HCT116 (cell line): ENCODE measurements at regions not wholly inside any gene's neighbourhood (a gene's known extent, or its start where the extent isn't known, plus 50 kb on each side); places are given as distances from the start of the nearest gene placed in this dataset.

ENCODE experiments used
- ATAC-seq: fragments of 200-7000 bp; cut with Tn5 transposase; 2 replicates; pipeline ENCODE4 v1.9.1; 2020; ENCODE audit warnings: mild to moderate bottlenecking, moderate library complexity
- BruUV-seq: library from RNA; stranded (reverse); fragments of 400-500 nt; replicated peaks from 2 replicates; lab custom pipeline; 2021; lab: Mats Ljungman, UMichigan
- CTCF ChIA-PET: fragments of 300-600 bp; sonication (Branson Sonifier 250); formaldehyde crosslinking; loops from one replicate; lab custom pipeline; 2021; ENCODE audit warnings: antibody characterized with exemption; lab: Charles Lee
- POLR2A ChIA-PET: fragments of 300-600, 350-600 bp; sonication (Branson Sonifier 250); formaldehyde crosslinking; loops from one replicate; lab custom pipeline; 2021; ENCODE audit warnings: antibody characterized with exemption; lab: Charles Lee
- RAD21 ChIA-PET, 2 experiments: fragments of 300-600 bp; sonication (Branson Sonifier 250); formaldehyde crosslinking; loops; one replicate each; lab custom pipeline; 2023; ENCODE audit warnings: low total read pairs in 2 of 2; ENCODE audit not compliant: uncharacterized antibody in 2 of 2, unreplicated experiment in 2 of 2, low non-redundant PET in 1 of 2; lab: Charles Lee
- DNase-seq: peaks from one replicate; pipeline ENCODE4 v3.0.0-alpha.2; 2010; ENCODE audit warnings: low read depth, low spot score
- H2AFZ ChIP-seq: fragments of 200-600 bp; shearing (Covaris generic), sonication (generic); 2 replicates; pipeline ENCODE4 v1.6.1; 2017; ENCODE audit warnings: low read depth, mixed run types, mixed read lengths, antibody characterized with exemption, low read length; ENCODE audit not compliant: poor library complexity, severe bottlenecking
- H3K27ac ChIP-seq: 2 replicates; pipeline ENCODE4 v1.5.1; 2012; ENCODE audit warnings: low read depth, low read length
- H3K27me3 ChIP-seq: fragments of 200-600 bp; sonication (generic); 2 replicates; pipeline ENCODE4 v1.6.1; 2016; ENCODE audit warnings: mixed run types, low read length, mixed read lengths; ENCODE audit not compliant: insufficient read depth
- H3K36me3 ChIP-seq, 2 experiments: fragments of 200-500 bp in 1 of 2; fragments of 200-600 bp in 1 of 2; sonication (Bioruptor generic) in 1 of 2; sonication (generic) in 1 of 2; 2 replicates each; pipeline versions ENCODE4 v1.5.1 to v1.6.1; 2014 to 2016; ENCODE audit warnings: low read length in 2 of 2, inconsistent platforms in 1 of 2, mixed read lengths in 1 of 2, mixed run types in 1 of 2; ENCODE audit not compliant: insufficient read depth in 2 of 2, control insufficient read depth in 1 of 2
- H3K4me1 ChIP-seq, 2 experiments: fragments of 200-600 bp in 1 of 2; sonication (generic) in 1 of 2; 2 replicates each; pipeline versions ENCODE4 v1.5.1 to v1.6.1; 2012 to 2017; ENCODE audit warnings: low read length in 2 of 2, inconsistent platforms in 1 of 2, mild to moderate bottlenecking in 1 of 2, mixed read lengths in 1 of 2, mixed run types in 1 of 2, moderate library complexity in 1 of 2; ENCODE audit not compliant: insufficient read depth in 2 of 2, control insufficient read depth in 1 of 2
- H3K4me2 ChIP-seq: fragments of 200-600 bp; sonication (generic); 2 replicates; pipeline ENCODE4 v1.6.1; 2017; ENCODE audit warnings: mixed run types, low read length, mixed read lengths
- H3K4me3 ChIP-seq, 2 experiments: fragments of 200-600 bp in 1 of 2; sonication (generic) in 1 of 2; replicated peaks in 1 of 2; 2 replicates each; pipeline ENCODE4 v1.5.1; 2011 to 2016; ENCODE audit warnings: low read length in 2 of 2, control low read depth in 1 of 2, low read depth in 1 of 2, mild to moderate bottlenecking in 1 of 2, mixed read lengths in 1 of 2, mixed run types in 1 of 2
- H3K79me2 ChIP-seq: fragments of 200-600 bp; sonication (generic); 2 replicates; pipeline ENCODE4 v1.6.1; 2017; ENCODE audit warnings: mild to moderate bottlenecking, mixed run types, low read length, moderate library complexity, mixed read lengths; ENCODE audit not compliant: insufficient read depth
- H3K9ac ChIP-seq: fragments of 200-600 bp; sonication (generic); 2 replicates; pipeline ENCODE4 v1.6.1; 2016; ENCODE audit warnings: low read length, mixed read lengths
- H3K9me2 ChIP-seq: fragments of 200-600 bp; sonication (generic), shearing (Covaris generic); 2 replicates; pipeline ENCODE4 v1.6.1; 2017; ENCODE audit warnings: mixed run types, mild to moderate bottlenecking, moderate library complexity; ENCODE audit not compliant: insufficient read depth
- H3K9me3 ChIP-seq, 2 experiments: fragments of 200-500 bp in 1 of 2; fragments of 200-600 bp in 1 of 2; sonication (Bioruptor generic) in 1 of 2; sonication (generic) in 1 of 2; 2 replicates each; pipeline ENCODE4 v1.6.1; 2014 to 2017; ENCODE audit warnings: low read length in 2 of 2, mixed read lengths in 2 of 2, inconsistent platforms in 1 of 2, low read depth in 1 of 2, mild to moderate bottlenecking in 1 of 2, mixed run types in 1 of 2, moderate library complexity in 1 of 2; ENCODE audit not compliant: control insufficient read depth in 1 of 2, insufficient read depth in 1 of 2
- H4K20me1 ChIP-seq: fragments of 200-600 bp; sonication (generic), shearing (Covaris generic); 2 replicates; pipeline ENCODE4 v1.6.1; 2017; ENCODE audit warnings: mixed run types, mild to moderate bottlenecking, moderate library complexity; ENCODE audit not compliant: insufficient read depth
- CBX3 ChIP-seq: IDR thresholded peaks from 2 replicates; pipeline ENCODE4 v1.6.1; 2012; ENCODE audit warnings: low read depth
- CEBPB ChIP-seq: IDR thresholded peaks from 2 replicates; pipeline ENCODE4 v1.6.1; 2012; ENCODE audit warnings: low read depth
- EGR1 ChIP-seq: IDR thresholded peaks from 2 replicates; pipeline ENCODE4 v1.6.1; 2012; ENCODE audit warnings: low read depth
- EZH2 ChIP-seq: fragments of 200-600 bp; sonication (generic); IDR thresholded peaks from 2 replicates; pipeline ENCODE4 v1.6.1; 2017; ENCODE audit warnings: antibody characterized with exemption, mixed run types
- FOSL1 ChIP-seq: IDR thresholded peaks from 2 replicates; pipeline ENCODE4 v1.6.1; 2012; ENCODE audit warnings: low read depth
- JUND ChIP-seq: IDR thresholded peaks from 2 replicates; pipeline ENCODE4 v1.6.1; 2012
- POLR2A ChIP-seq: IDR thresholded peaks from 2 replicates; pipeline ENCODE4 v1.7.0; 2011; ENCODE audit warnings: borderline replicate concordance; ENCODE audit not compliant: insufficient read depth, insufficient read length; ENCODE audit errors: extremely low read depth
- RAD21 ChIP-seq: IDR thresholded peaks from 2 replicates; pipeline ENCODE4 v1.6.1; 2012; ENCODE audit warnings: low read depth, mild to moderate bottlenecking
- SP1 ChIP-seq: IDR thresholded peaks from 2 replicates; pipeline ENCODE4 v1.6.1; 2012; ENCODE audit warnings: low read depth
- SRF ChIP-seq: IDR thresholded peaks from 2 replicates; pipeline ENCODE4 v1.6.1; 2012; ENCODE audit warnings: low read depth
- YY1 ChIP-seq: IDR thresholded peaks from 2 replicates; pipeline ENCODE4 v1.6.1; 2011; ENCODE audit warnings: low read length, low read depth, moderate library complexity, mild to moderate bottlenecking; ENCODE audit not compliant: insufficient replicate concordance; ENCODE audit errors: extremely low read depth
- ZFX ChIP-seq: fragments of 450-650 bp; IDR thresholded peaks from 2 replicates; pipeline ENCODE4 v1.6.1; 2017
- intact Hi-C: fragments of 100-400 bp; cut with micrococcal nuclease; formaldehyde crosslinking; loops from 2 replicates; pipeline ENCODE4 v1.10.0; 2022
- TF ChIP-seq, protein P1 (sequence below), 3 experiments: fragments of 200-600 bp in 1 of 3; sonication (generic) in 1 of 3; IDR thresholded peaks in 2 of 3; conservative IDR thresholded peaks in 1 of 3; 2 replicates each; pipeline ENCODE4 v1.5.1; 2012 to 2017; ENCODE audit warnings: low read depth in 2 of 3, low read length in 2 of 3, antibody characterized with exemption in 1 of 3, borderline replicate concordance in 1 of 3, control low read depth in 1 of 3, mild to moderate bottlenecking in 1 of 3, mixed read lengths in 1 of 3, mixed run types in 1 of 3, moderate library complexity in 1 of 3; ENCODE audit not compliant: insufficient read depth in 1 of 3

DNA sequence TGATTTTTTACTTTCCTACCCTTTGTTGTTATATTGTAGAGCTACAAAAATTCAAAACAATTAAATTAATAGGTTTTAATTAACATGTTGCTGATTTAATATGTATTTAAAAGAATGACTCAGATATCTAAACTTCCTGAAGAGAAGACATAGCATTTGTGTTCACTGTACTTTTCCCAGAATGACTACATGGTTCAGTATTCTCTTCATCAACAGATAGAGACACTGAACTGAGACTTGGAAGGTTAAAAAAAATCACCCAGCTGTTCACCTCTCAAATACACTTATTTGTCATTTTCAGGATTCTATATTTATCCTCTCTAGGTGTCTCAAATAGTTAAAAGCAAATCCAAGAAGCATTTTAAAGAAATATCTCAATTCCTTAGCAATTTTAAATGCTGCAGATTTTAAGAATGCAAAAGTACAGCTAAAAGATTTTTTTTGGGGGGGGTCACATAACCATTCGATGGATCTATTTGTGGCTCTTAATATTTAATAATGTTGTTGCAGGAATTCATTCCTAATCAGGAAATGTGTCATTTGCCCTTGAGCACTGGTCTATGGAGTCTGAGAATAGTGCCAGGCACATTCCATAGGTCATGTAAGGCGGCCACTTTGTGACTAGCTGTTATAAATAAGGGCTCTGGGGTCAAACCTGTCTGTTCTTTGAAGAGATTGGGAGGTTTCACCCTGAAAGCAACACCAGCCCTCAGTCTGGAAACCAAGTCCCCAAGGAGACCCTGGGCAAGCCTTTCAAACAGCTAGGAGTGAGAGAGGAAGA lies 463.1 kb downstream of the NR2F1-AS1 start:
- H3K79me2 ChIP-seq: no peaks in the 10 kb centered on the region
- H3K4me3 ChIP-seq: no peak overlapping the region
- RAD21 ChIA-PET: no interaction called here
- H3K4me2 ChIP-seq: peak overlapping the region; percentile 18
- H3K9ac ChIP-seq: no peak overlapping the region
- H4K20me1 ChIP-seq: no peaks in the 10 kb centered on the region
- no peaks in the 10 kb centered on the region for H3K36me3 ChIP-seq
- BruUV-seq: no TSS peak
- POLR2A ChIA-PET: no interaction called here
- H3K4me1 ChIP-seq: peaks cover 10 to 38% of the 10 kb centered on the region in 2 experiments
- H3K9me3 ChIP-seq: no peaks in the 10 kb centered on the region
- no peak overlapping the region for H2AFZ ChIP-seq
- TF ChIP-seq SRF (no peak), CBX3 (no peak)
- no peak for DNase-seq
- no peaks in the 10 kb centered on the region for H3K27me3 ChIP-seq
- ATAC-seq: no peak
- H3K9me2 ChIP-seq: 0 out of 2 replicates have a peak, but pooled peaks cover 3% of the 10 kb centered on the region
- CTCF ChIA-PET: no interaction called here
- peak overlapping the region; percentile 69; the same call in 1 of the 2 replicates for H3K27ac ChIP-seq
- intact Hi-C loops: no loop called here

DNA sequence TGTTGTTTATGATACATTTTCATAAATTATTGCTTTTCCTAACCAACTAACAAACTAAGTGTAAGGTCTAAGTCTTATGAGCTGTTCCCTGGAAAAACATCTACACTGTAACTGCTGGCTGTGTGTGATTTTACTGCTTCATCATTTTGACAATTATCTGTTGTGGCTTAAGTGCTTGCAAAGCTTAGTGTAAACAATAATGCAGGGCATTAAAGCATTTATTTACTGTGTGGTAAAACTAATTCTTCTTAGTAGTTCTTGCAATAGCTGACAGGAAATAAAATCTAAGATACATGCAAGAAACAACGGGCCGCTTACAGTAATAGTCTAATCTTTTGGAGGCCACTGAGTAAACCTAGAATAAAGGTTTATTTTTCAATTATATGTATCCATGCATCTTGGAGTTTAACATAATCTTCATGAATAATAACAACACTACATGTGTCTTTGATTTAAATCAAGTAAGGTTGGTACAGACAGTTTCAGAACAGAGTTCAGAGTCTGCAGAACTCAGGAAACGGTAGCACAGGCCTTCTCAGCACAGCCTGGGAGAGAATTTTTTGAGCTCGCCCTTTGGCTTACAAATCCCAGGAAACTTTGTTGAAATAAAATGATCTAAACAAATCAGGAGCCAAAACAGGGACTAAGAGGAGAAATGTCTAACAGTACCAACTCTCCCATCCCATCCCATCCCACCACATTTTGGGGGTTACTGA lies 473.1 kb downstream of the NR2F1-AS1 start:
- Histone ChIP-seq H3K9me3 (no peaks in the 10 kb centered on the region), H3K27ac (no peak overlapping the region), H3K79me2 (no peaks in the 10 kb centered on the region), H4K20me1 (no peaks in the 10 kb centered on the region), H3K9ac (no peak overlapping the region), H3K27me3 (no peaks in the 10 kb centered on the region), H3K4me2 (no peak overlapping the region), H2AFZ (no peak overlapping the region), H3K4me3 (no peak overlapping the region), H3K9me2 (no peaks in the 10 kb centered on the region), H3K36me3 (no peaks in the 10 kb centered on the region), H3K4me1 (peaks cover 0 to 17% of the 10 kb centered on the region in 2 experiments; a peak in 1 of 4 replicates)
- ChIA-PET CTCF (no interaction called here), RAD21 (no interaction called here), POLR2A (interaction anchor here (1.1 kb wide), 1 partner anchor 16 kb away, joined by 3 read pairs; no protein-coding TSS in a partner anchor)
- no TSS peak for BruUV-seq
- no peak for ATAC-seq
- intact Hi-C loops: no loop called here
- no peak for DNase-seq
- no peak for TF ChIP-seq RAD21
- no peak for TF ChIP-seq POLR2A
- no peak for TF ChIP-seq EZH2
- TF ChIP-seq, protein P1, sequence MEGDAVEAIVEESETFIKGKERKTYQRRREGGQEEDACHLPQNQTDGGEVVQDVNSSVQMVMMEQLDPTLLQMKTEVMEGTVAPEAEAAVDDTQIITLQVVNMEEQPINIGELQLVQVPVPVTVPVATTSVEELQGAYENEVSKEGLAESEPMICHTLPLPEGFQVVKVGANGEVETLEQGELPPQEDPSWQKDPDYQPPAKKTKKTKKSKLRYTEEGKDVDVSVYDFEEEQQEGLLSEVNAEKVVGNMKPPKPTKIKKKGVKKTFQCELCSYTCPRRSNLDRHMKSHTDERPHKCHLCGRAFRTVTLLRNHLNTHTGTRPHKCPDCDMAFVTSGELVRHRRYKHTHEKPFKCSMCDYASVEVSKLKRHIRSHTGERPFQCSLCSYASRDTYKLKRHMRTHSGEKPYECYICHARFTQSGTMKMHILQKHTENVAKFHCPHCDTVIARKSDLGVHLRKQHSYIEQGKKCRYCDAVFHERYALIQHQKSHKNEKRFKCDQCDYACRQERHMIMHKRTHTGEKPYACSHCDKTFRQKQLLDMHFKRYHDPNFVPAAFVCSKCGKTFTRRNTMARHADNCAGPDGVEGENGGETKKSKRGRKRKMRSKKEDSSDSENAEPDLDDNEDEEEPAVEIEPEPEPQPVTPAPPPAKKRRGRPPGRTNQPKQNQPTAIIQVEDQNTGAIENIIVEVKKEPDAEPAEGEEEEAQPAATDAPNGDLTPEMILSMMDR (IDR thresholded peaks at IDR 0.05 in 2 of 3, conservative IDR thresholded peaks at IDR 0.05 in 1 of 3; ENCODE audit: borderline replicate concordance in 1 of 3, insufficient read depth in 1 of 3, low read depth in 2 of 3, low read length in 2 of 3): no peak
- no peak for TF ChIP-seq EGR1
- no peak for TF ChIP-seq ZFX
- no peak for TF ChIP-seq CBX3
- TF ChIP-seq SP1: no peak
- TF ChIP-seq CEBPB: no peak
- TF ChIP-seq JUND: no peak
- TF ChIP-seq YY1: no peak
- no peak for TF ChIP-seq FOSL1
